Right cardiac atrium (tissue), 5 donors: ENCODE measurements at regions not wholly inside any gene's neighbourhood (a gene's known extent, or its start where the extent isn't known, plus 50 kb on each side); places are given as distances from the start of the nearest gene placed in this dataset.
A peak's percentile ranks its signal among the peaks of the same experiment; 100 is the strongest.
"Not testable (repeated sequence)": the region's sequence is repeated elsewhere in the genome, so short reads cannot be mapped to it uniquely, and the experiment has no call there.

ENCODE experiments used
- ATAC-seq, 2 donors: fragments of 200-7000 bp; cut with Tn5 transposase; one replicate each; pipeline versions ENCODE4 v1.8.0 to v1.9.1; 2020; ENCODE audit warnings: moderate library complexity in 2 of 2, mild to moderate bottlenecking in 1 of 2
- DNase-seq, 3 donors: peaks; one replicate each; pipeline ENCODE4 v3.0.0-alpha.2; 2020
- H3K27ac ChIP-seq: one replicate; pipeline ENCODE4 v1.5.1; 2013; ENCODE audit warnings: mild to moderate bottlenecking, low read length, control low read depth, moderate library complexity
- H3K27me3 ChIP-seq: one replicate; pipeline ENCODE4 v1.6.1; 2013; ENCODE audit not compliant: control insufficient read depth, insufficient read depth
- H3K4me1 ChIP-seq: one replicate; pipeline ENCODE4 v1.6.1; 2013; ENCODE audit warnings: low read length; ENCODE audit not compliant: control insufficient read depth, insufficient read depth
- H3K4me3 ChIP-seq: one replicate; pipeline ENCODE4 v1.5.1; 2013; ENCODE audit warnings: low read length, control low read depth
- H3K9me3 ChIP-seq: one replicate; pipeline ENCODE4 v1.6.1; 2013; ENCODE audit warnings: low read length; ENCODE audit not compliant: control insufficient read depth
- WGBS: extraction: QIAGEN DNeasy Blood & Tissue Kit; methylation state at CpG from one replicate; pipeline ENCODE4 v1.1.7; 2013; 5-methylcytosine and 5-hydroxymethylcytosine counted together
- intact Hi-C, 4 donors: fragments of 100-400 bp; cut with DNase I; formaldehyde crosslinking; loops; one replicate each; pipeline versions ENCODE4 v1.11.0 to v1.14.0; 2022 to 2023
- donor health status: healthy with polysubstance abuse.
- donor health status: DM: no; HTN: yes; CAD: no.
- donor health status: DM: no; HTN: no; CAD: no.
- donor health status: DM: no; HTN: yes; CAD: no; lungs with severe emphysema.
- donor health status: DM: yes; HTN: yes; CAD: no.

GRCh38 chr10:38362514-38362913, 268.4 kb downstream of the ZNF37A start:
- H3K27ac ChIP-seq, H3K4me3 ChIP-seq, ATAC-seq, DNase-seq, H3K9me3 ChIP-seq, H3K4me1 ChIP-seq, H3K27me3 ChIP-seq, intact Hi-C loops: not testable (repeated sequence)

DNA sequence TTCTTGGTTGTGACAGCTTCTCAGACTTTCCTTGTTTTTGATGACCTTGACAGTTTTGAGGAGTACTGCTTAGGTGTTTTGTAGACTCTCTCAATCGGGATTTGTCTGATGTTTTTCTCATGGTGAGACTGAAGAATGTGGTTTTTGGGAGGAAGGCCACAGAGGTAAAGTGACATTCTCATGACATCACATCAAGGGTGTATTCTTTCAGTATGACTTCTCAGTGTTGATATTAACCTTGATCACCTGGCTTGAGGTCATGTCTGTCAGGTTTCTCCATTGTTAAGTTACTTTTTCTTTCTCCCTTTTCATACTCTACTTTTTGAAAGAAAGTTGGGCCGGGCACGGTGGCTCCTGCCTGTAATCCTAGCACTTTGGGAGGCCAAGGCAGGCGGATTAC, 269.9 kb downstream of the ZNF37A start:
- intact Hi-C loops, ATAC-seq, DNase-seq, H3K4me3 ChIP-seq, H3K4me1 ChIP-seq, H3K27ac ChIP-seq, H3K9me3 ChIP-seq, H3K27me3 ChIP-seq: not testable (repeated sequence)
- WGBS: 91% methylated on average over 3 of the region's 4 CpGs

DNA sequence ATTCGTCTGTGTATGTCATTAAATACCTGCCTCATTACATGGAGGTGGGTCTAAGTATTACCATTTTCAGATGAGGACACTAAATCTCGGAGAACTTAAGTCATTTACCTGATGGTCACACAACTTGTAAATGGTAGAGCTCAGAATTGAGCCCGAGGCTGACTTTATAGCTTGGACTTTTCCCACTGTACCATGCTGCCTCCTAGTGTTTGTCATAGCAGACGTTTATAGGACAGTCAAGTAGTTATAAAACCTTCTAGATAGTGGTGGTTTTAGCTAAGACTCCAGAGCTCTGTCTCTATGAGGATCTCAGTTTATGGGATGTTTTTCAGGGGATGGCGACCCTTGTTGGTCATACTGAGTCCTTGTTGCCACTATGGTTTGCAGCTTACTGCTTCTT, 271.8 kb downstream of the ZNF37A start:
- H3K27me3 ChIP-seq, H3K27ac ChIP-seq, H3K4me3 ChIP-seq, intact Hi-C loops, H3K9me3 ChIP-seq, DNase-seq, H3K4me1 ChIP-seq: not testable (repeated sequence)
- 46% methylated on average over 5 of the region's 5 CpGs for whole genome bisulfite sequencing
- peak in 1 of 2 donors; percentile 55 for ATAC-seq

- H3K27me3 ChIP-seq, H3K4me1 ChIP-seq, H3K4me3 ChIP-seq, H3K27ac ChIP-seq, DNase-seq, intact Hi-C loops, H3K9me3 ChIP-seq: not testable (repeated sequence)
- peak; percentile 31 to 60 for ATAC-seq
- WGBS: 52% methylated on average over 2 of the region's 2 CpGs
Measured at GRCh38 chr10:38383800-38384199, 289.7 kb downstream of the ZNF37A start.

GRCh38 chr10:38386869-38387268, 292.7 kb downstream of the ZNF37A start:
- intact Hi-C loops, H3K4me1 ChIP-seq, H3K4me3 ChIP-seq, H3K27ac ChIP-seq, H3K27me3 ChIP-seq, DNase-seq, ATAC-seq, H3K9me3 ChIP-seq: not testable (repeated sequence)

- intact Hi-C loops, DNase-seq, H3K9me3 ChIP-seq, H3K27me3 ChIP-seq, H3K27ac ChIP-seq, H3K4me1 ChIP-seq, H3K4me3 ChIP-seq, ATAC-seq: not testable (repeated sequence)
- 78% methylated on average over 3 of the region's 3 CpGs for WGBS
Measured at GRCh38 chr10:38390725-38391124, 296.6 kb downstream of the ZNF37A start.

DNA sequence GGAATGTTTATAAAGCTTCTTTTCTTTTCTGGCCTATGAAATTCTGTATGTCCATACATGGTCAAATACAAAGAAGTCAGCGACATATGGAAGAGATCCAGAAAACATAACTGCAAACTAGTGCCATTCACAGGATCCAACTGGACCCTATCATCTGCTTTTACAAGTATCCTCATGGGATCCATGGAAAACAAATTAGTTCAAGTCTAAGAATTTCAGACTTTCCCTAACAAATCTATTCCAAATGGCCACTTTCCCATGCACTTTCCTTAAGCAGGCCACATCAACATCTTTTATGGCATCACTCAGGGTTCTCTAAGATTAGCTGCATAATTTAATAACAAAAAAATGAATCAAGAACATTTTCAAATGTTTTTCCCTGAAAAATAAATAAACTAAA, 301.3 kb downstream of the ZNF37A start:
- 62% methylated on average over 1 of the region's 1 CpG for WGBS
- ATAC-seq: peak in 1 of 2 donors; percentile 60

DNA sequence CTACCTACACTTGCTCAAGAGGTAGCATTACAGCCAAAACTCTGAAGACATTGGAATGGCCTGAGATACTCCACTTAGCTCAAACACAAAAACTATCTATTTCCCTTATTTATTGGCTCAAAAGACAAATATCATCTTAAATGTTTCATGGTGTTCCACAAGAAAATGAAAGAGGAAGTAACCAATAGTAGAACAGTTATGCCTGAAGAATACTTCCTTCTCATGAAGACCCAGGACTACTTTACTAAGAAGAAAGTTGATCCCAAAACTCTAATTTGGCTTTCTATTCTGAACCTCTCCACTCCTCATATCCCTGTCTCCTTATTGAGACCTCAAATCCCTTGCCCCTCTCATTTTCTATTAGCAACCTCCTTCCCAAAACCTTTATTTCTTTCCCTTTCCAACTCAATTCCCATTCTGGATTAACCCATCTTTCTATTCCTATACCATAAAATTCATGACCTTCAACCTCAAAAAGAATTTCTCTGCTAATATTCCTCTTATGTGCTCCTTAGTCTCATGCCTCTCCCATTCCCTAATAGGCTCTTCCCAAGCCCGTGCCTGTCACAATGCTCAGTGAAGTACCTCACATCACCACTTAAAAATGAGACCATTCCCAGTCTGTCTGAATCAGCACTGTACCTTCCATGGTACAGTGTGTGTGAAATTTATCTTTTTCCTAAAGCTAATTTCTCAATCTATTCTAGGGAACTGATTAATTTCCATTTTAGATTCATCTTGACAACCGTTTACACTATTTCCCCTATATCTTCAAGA, 302.2 kb downstream of the ZNF37A start:
- 64% methylated on average over 2 of the region's 2 CpGs for WGBS
- H3K27ac ChIP-seq, DNase-seq, H3K4me1 ChIP-seq, H3K4me3 ChIP-seq, intact Hi-C loops, H3K27me3 ChIP-seq, H3K9me3 ChIP-seq: not testable (repeated sequence)
- ATAC-seq: peak in 1 of 2 donors; percentile 56

More for the DNA sequence above, 301.3 kb downstream of the ZNF37A start:
- H3K4me3 ChIP-seq, DNase-seq, H3K27me3 ChIP-seq, intact Hi-C loops, H3K27ac ChIP-seq, H3K4me1 ChIP-seq, H3K9me3 ChIP-seq: not testable (repeated sequence)

DNA sequence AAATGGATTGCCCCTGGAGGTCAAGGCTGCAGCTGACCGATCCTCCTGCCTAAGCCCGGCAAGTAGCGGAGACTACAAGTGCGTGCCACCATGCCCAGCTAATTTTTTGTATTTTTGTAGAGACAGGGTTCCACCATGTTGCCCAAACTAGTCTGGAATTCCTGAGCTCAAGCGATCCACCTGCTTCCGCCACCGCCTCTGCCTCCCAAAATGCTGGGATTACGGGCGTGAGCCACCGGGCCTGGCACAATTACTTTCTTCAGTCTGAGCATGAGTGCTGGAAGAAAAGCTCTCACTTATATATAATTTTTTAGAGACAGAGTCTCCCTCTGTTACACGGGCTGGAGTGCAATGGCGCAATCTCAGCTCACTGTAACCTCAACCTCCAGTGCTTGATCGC, 307.4 kb downstream of the ZNF37A start:
- 90% methylated on average over 13 of the region's 13 CpGs for WGBS
- ATAC-seq, intact Hi-C loops, H3K9me3 ChIP-seq, H3K27me3 ChIP-seq, H3K4me1 ChIP-seq, H3K4me3 ChIP-seq: not testable (repeated sequence)
- peak overlapping the region; percentile 6 for H3K27ac ChIP-seq
- DNase-seq: peak in 1 of 3 donors; percentile 28

DNA sequence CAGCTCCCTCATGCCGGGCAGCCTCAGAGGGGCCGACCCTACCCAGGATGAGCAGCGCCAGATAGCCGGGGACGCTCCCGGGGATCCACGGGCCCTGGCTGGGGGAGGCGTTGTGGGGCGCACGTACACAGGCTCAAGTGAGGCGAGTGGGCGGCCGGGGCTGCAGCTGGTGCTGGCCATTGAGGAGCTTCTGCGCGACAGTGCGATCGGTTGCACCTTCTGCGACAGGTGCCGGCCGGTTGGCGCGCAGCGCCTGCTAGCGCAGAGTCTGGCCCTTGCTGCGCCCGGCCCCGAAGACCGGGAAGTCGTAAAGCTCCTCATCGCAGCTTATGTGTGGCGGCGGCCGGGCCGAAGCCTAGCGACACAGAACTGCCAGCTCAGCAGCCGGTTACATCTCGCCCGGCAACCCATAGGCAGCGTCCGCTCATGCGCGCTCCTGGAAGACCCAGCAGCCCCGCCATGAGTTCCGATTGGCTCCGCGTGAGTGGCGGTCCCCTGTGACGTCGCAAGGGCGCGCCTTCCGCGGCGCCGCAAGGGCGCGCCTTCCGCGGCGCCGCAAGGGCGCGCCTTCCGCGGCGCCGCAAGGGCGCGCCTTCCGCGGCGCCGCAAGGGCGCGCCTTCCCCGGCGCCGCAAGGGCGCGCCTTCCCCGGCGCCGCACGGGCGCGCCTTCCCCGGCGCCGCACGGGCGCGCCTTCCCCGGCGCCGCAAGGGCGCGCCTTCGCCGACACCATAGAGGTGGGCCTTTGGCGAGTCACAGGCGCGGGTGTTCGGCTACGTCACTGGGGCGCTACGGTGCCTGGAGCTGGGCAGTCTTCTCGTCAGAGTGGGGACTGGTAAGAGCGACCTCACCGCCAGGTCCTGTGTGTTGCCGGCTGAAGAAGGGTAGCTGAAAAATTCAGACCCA, 308.6 kb downstream of the ZNF37A start:
- DNase-seq (peak; percentile 96 to 98 (median 98)), ATAC-seq (peak; percentile 100)
- under 1% methylated on average over 109 of the region's 110 CpGs for WGBS
- peak overlapping the region; percentile 73 for H3K27ac ChIP-seq
- H3K4me1 ChIP-seq, intact Hi-C loops, H3K9me3 ChIP-seq, H3K27me3 ChIP-seq: not testable (repeated sequence)
- peak overlapping the region; percentile 21 for H3K4me3 ChIP-seq
